K562 (cell line): ENCODE measurements at regions not wholly inside any gene's neighbourhood (a gene's known extent, or its start where the extent isn't known, plus 50 kb on each side); places are given as distances from the start of the nearest gene placed in this dataset.

Source experiments
- CBX8 ChIP-seq: fragments of 200-600 bp; sonication (generic); IDR thresholded peaks from 2 replicates; pipeline ENCODE4 v1.6.1; 2012; ENCODE audit warnings: borderline replicate concordance, mixed run types, low read depth, mild to moderate bottlenecking, moderate library complexity, mixed read lengths, low read length, control low read depth, inconsistent platforms; ENCODE audit not compliant: poor library complexity, severe bottlenecking; ENCODE audit errors: extremely low read depth
- CEBPB ChIP-seq: fragments of 450-650 bp; IDR thresholded peaks from 2 replicates; pipeline ENCODE4 v1.6.1; 2016; ENCODE audit warnings: missing genetic modification characterization, missing compliant biosample characterization
- E2F6 ChIP-seq, 2 experiments: IDR thresholded peaks; 2 replicates each; pipeline ENCODE4 v1.6.1; 2011; ENCODE audit warnings: borderline replicate concordance in 1 of 2, control low read depth in 1 of 2, low read depth in 1 of 2, low read length in 1 of 2, mild to moderate bottlenecking in 1 of 2, mixed read lengths in 1 of 2, moderate library complexity in 1 of 2; ENCODE audit not compliant: insufficient read depth in 1 of 2, insufficient read length in 1 of 2, poor library complexity in 1 of 2, severe bottlenecking in 1 of 2; ENCODE audit errors: extremely low read depth in 1 of 2
- POLR2A ChIP-seq: fragments of 450-650 bp; conservative IDR thresholded peaks from 2 replicates; pipeline ENCODE4 v1.6.1; 2016
- PREB ChIP-seq: sonication (generic); formaldehyde crosslinking; IDR thresholded peaks from 2 replicates; pipeline ENCODE4 v1.8.1; 2023; ENCODE audit warnings: mild to moderate bottlenecking, missing genetic modification reagents
- RFX5 ChIP-seq: IDR thresholded peaks from 2 replicates; pipeline ENCODE4 v1.6.1; 2011; ENCODE audit warnings: low read depth, mild to moderate bottlenecking, improper control_type of control experiment, low read length
- ZHX1 ChIP-seq: fragments of 150-350 bp; conservative IDR thresholded peaks from 2 replicates; pipeline ENCODE4 v1.6.1; 2014; ENCODE audit warnings: low read length

GRCh38 chr2:12607971-12608370 lies 108.8 kb upstream of the TRIB2 start:
- TF ChIP-seq POLR2A, result no peak
- no peak for TF ChIP-seq ZHX1
- TF ChIP-seq PREB (CRISPR knock-in tag), result no peak
- TF ChIP-seq RFX5, result no peak
- no peak for TF ChIP-seq E2F6 (IDR thresholded peaks at IDR 0.05; ENCODE audit: borderline replicate concordance in 1 of 2, extremely low read depth in 1 of 2, insufficient read depth in 1 of 2, insufficient read length in 1 of 2, low read depth in 1 of 2, low read length in 1 of 2, poor library complexity in 1 of 2, severe bottlenecking in 1 of 2)
- TF ChIP-seq CEBPB (tag), result no peak
- TF ChIP-seq CBX8, result no peak
